ENCODE measurements at regions not wholly inside any gene's neighbourhood (a gene's known extent, or its start where the extent isn't known, plus 50 kb on each side); places are given as distances from the start of the nearest gene placed in this dataset.
"Not testable (repeated sequence)": the region's sequence is repeated elsewhere in the genome, so short reads cannot be mapped to it uniquely, and the experiment has no call there.

- DNase-seq (ENCODE audit: low spot score), result no peak
Measured at GRCh38 chr11:114938799-114939198, 260.5 kb downstream of the NXPE2 start.

- no peak for DNase-seq (ENCODE audit: low spot score)
Measured at GRCh38 chr11:114942207-114942606, 263.9 kb downstream of the NXPE2 start.

GRCh38 chr11:114949614-114950351 lies 271.5 kb downstream of the NXPE2 start:
- no peak for DNase-seq (ENCODE audit: low spot score)

GRCh38 chr11:114953039-114953438 lies 274.7 kb downstream of the NXPE2 start:
- peak; percentile 11 for DNase-seq (ENCODE audit: low spot score)

- DNase-seq (ENCODE audit: low spot score), result no peak
Measured at GRCh38 chr11:114955923-114956322, 277.6 kb downstream of the NXPE2 start.

- no peak for DNase-seq (ENCODE audit: low spot score)
Measured at GRCh38 chr11:114956566-114956965, 278.2 kb downstream of the NXPE2 start.

GRCh38 chr11:114959953-114960505 lies 281.7 kb downstream of the NXPE2 start:
- no peak for DNase-seq (ENCODE audit: low spot score)

- DNase-seq (ENCODE audit: low spot score), result not testable (repeated sequence)
Measured at GRCh38 chr11:114960819-114961218, 282.5 kb downstream of the NXPE2 start.

GRCh38 chr11:114964676-114965214 lies 286.4 kb downstream of the NXPE2 start:
- DNase-seq (ENCODE audit: low spot score), result no peak

- DNase-seq (ENCODE audit: low spot score), result no peak
Measured at GRCh38 chr11:114970927-114971645, 292.8 kb downstream of the NXPE2 start.

GRCh38 chr11:114972105-114972504 lies 293.8 kb downstream of the NXPE2 start:
- DNase-seq (ENCODE audit: low spot score), result no peak

- DNase-seq (ENCODE audit: low spot score), result no peak
Measured at GRCh38 chr11:114977651-114978050, 299.3 kb downstream of the NXPE2 start.

GRCh38 chr11:114982141-114982540 lies 303.8 kb downstream of the NXPE2 start:
- DNase-seq (ENCODE audit: low spot score), result no peak

- DNase-seq (ENCODE audit: low spot score), result no peak
Measured at GRCh38 chr11:114984611-114985163, 306.4 kb downstream of the NXPE2 start.

GRCh38 chr11:114986365-114986764 lies 308.0 kb downstream of the NXPE2 start:
- DNase-seq (ENCODE audit: low spot score), result no peak

GRCh38 chr11:114987186-114987760 lies 308.9 kb downstream of the NXPE2 start:
- no peak for DNase-seq (ENCODE audit: low spot score)

- DNase-seq (ENCODE audit: low spot score), result no peak
Measured at GRCh38 chr11:114988644-114989043, 310.3 kb downstream of the NXPE2 start.

GRCh38 chr11:114989536-114989935 lies 311.2 kb downstream of the NXPE2 start:
- no peak for DNase-seq (ENCODE audit: low spot score)

GRCh38 chr11:115005663-115006062 lies 327.3 kb downstream of the NXPE2 start:
- DNase-seq (ENCODE audit: low spot score), result no peak

GRCh38 chr11:115007851-115008250 lies 329.5 kb downstream of the NXPE2 start:
- DNase-seq (ENCODE audit: low spot score), result no peak

- DNase-seq (ENCODE audit: low spot score), result no peak
Measured at GRCh38 chr11:115008799-115009198, 330.5 kb downstream of the NXPE2 start.

GRCh38 chr11:115017529-115017928 lies 339.2 kb downstream of the NXPE2 start:
- no peak for DNase-seq (ENCODE audit: low spot score)

Data from HuH-7 (cell line).